Panc1 (cell line): ENCODE measurements at regions not wholly inside any gene's neighbourhood (a gene's known extent, or its start where the extent isn't known, plus 50 kb on each side); places are given as distances from the start of the nearest gene placed in this dataset.

Experiments used
- ATAC-seq: fragments of 200-7000 bp; cut with Tn5 transposase; 2 replicates; pipeline ENCODE4 v1.9.1; 2020; ENCODE audit warnings: mild to moderate bottlenecking, moderate library complexity
- BruUV-seq: library from RNA; stranded (reverse); fragments of 400-500 nt; replicated peaks from 2 replicates; lab custom pipeline; 2021; lab: Mats Ljungman, UMichigan
- CTCF ChIA-PET: fragments of 300-600 bp; sonication (Branson Sonifier 250); formaldehyde crosslinking; loops from one replicate; lab custom pipeline; 2022; ENCODE audit warnings: antibody characterized with exemption; lab: Charles Lee
- POLR2A ChIA-PET: fragments of 300-600 bp; sonication (Branson Sonifier 250); formaldehyde crosslinking; loops from one replicate; lab custom pipeline; 2022; ENCODE audit warnings: antibody characterized with exemption; lab: Charles Lee
- DNase-seq: peaks from one replicate; pipeline ENCODE4 v3.0.0-alpha.2; 2010; ENCODE audit warnings: low read depth, low spot score
- H3K27ac ChIP-seq: 2 replicates; pipeline ENCODE4 v1.5.1; 2011; ENCODE audit warnings: mild to moderate bottlenecking, low read length, inconsistent platforms
- H3K27me3 ChIP-seq: fragments of 200-500 bp; sonication (Bioruptor generic); 2 replicates; pipeline ENCODE4 v1.6.0; 2014; ENCODE audit warnings: low read length, inconsistent platforms; ENCODE audit not compliant: control insufficient read depth, insufficient read depth
- H3K36me3 ChIP-seq: fragments of 200-500 bp; sonication (Bioruptor generic); 2 replicates; pipeline ENCODE4 v1.5.1; 2014; ENCODE audit warnings: inconsistent platforms, mild to moderate bottlenecking, low read length, moderate library complexity; ENCODE audit not compliant: control insufficient read depth, insufficient read depth
- H3K4me1 ChIP-seq: 2 replicates; pipeline ENCODE4 v1.5.1; 2011; ENCODE audit warnings: inconsistent platforms, mild to moderate bottlenecking, low read length, moderate library complexity; ENCODE audit not compliant: control insufficient read depth, insufficient read depth
- H3K4me3 ChIP-seq, 2 experiments: 2 replicates each; pipeline ENCODE4 v1.5.1; 2011 to 2012; ENCODE audit warnings: low read depth in 2 of 2, low read length in 2 of 2, mild to moderate bottlenecking in 2 of 2, inconsistent platforms in 1 of 2, moderate library complexity in 1 of 2
- H3K9me3 ChIP-seq: fragments of 200-500 bp; sonication (Bioruptor generic); 2 replicates; pipeline ENCODE4 v1.5.1; 2014; ENCODE audit warnings: low read depth, mild to moderate bottlenecking, inconsistent platforms, low read length, moderate library complexity; ENCODE audit not compliant: control insufficient read depth, insufficient read depth
- POLR2AphosphoS5 ChIP-seq: IDR thresholded peaks from 2 replicates; pipeline ENCODE4 v1.6.1; 2012; ENCODE audit warnings: mild to moderate bottlenecking, low read depth, low read length, moderate library complexity
- REST ChIP-seq, 2 experiments: IDR thresholded peaks; 2 replicates each; pipeline ENCODE4 v1.6.1; 2011 to 2012; ENCODE audit warnings: low read depth in 2 of 2, control low read depth in 1 of 2, low read length in 1 of 2, mild to moderate bottlenecking in 1 of 2, moderate library complexity in 1 of 2; ENCODE audit not compliant: insufficient read depth in 1 of 2
- SIN3A ChIP-seq: IDR thresholded peaks from 2 replicates; pipeline ENCODE4 v1.6.1; 2012; ENCODE audit warnings: low read depth, mild to moderate bottlenecking, low read length, moderate library complexity, borderline replicate concordance; ENCODE audit not compliant: insufficient read depth
- TCF7L2 ChIP-seq: IDR thresholded peaks from 2 replicates; pipeline ENCODE4 v1.6.1; 2011; ENCODE audit warnings: mild to moderate bottlenecking, low read depth, low read length, inconsistent platforms
- in situ Hi-C: cut with HindIII; loops from 2 replicates; pipeline ENCODE4 v1.10.0; 2016; ENCODE audit warnings: low sequenced_read_pairs, low pct_unique_long_range_greater_than_20kb
- intact Hi-C: fragments of 100-400 bp; cut with micrococcal nuclease; formaldehyde crosslinking; loops from one replicate; pipeline ENCODE4 v1.10.0; 2022; ENCODE audit not compliant: unreplicated experiment
- TF ChIP-seq, protein P1 (sequence below): fragments of 450-650 bp; IDR thresholded peaks from 2 replicates; pipeline ENCODE4 v1.5.1; 2017; ENCODE audit warnings: mild to moderate bottlenecking

- no peak for DNase-seq
- H3K4me3 ChIP-seq: no peak overlapping the region
- no peaks in the 10 kb centered on the region for H3K9me3 ChIP-seq
- ATAC-seq: no peak
- H3K27me3 ChIP-seq: no peaks in the 10 kb centered on the region
- H3K27ac ChIP-seq: no peak overlapping the region
- peaks cover 19% of the 10 kb centered on the region for H3K4me1 ChIP-seq
- TF ChIP-seq TCF7L2 (no peak), REST (IDR thresholded peaks at IDR 0.05; ENCODE audit: insufficient read depth in 1 of 2, low read depth in 2 of 2, low read length in 1 of 2) (no peak), SIN3A (no peak), POLR2AphosphoS5 (no peak)
- TF ChIP-seq, protein P1, sequence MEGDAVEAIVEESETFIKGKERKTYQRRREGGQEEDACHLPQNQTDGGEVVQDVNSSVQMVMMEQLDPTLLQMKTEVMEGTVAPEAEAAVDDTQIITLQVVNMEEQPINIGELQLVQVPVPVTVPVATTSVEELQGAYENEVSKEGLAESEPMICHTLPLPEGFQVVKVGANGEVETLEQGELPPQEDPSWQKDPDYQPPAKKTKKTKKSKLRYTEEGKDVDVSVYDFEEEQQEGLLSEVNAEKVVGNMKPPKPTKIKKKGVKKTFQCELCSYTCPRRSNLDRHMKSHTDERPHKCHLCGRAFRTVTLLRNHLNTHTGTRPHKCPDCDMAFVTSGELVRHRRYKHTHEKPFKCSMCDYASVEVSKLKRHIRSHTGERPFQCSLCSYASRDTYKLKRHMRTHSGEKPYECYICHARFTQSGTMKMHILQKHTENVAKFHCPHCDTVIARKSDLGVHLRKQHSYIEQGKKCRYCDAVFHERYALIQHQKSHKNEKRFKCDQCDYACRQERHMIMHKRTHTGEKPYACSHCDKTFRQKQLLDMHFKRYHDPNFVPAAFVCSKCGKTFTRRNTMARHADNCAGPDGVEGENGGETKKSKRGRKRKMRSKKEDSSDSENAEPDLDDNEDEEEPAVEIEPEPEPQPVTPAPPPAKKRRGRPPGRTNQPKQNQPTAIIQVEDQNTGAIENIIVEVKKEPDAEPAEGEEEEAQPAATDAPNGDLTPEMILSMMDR: no peak
- in situ Hi-C loops: no loop called here
- no TSS peak for BruUV-seq
- intact Hi-C loops: no loop called here
- ChIA-PET CTCF (no interaction called here), POLR2A (no interaction called here)
- no peaks in the 10 kb centered on the region for H3K36me3 ChIP-seq
Measured at GRCh38 chr13:50156140-50156539, 140.9 kb downstream of the KCNRG start.

- H3K4me3 ChIP-seq: no peak overlapping the region
- H3K9me3 ChIP-seq: no peaks in the 10 kb centered on the region
- peaks cover 19% of the 10 kb centered on the region for H3K4me1 ChIP-seq
- no TSS peak for BruUV-seq
- H3K27ac ChIP-seq: no peak overlapping the region
- no peak for TF ChIP-seq POLR2AphosphoS5
- TF ChIP-seq REST (IDR thresholded peaks at IDR 0.05; ENCODE audit: insufficient read depth in 1 of 2, low read depth in 2 of 2, low read length in 1 of 2): no peak
- TF ChIP-seq, protein P1: no peak
- no peak for TF ChIP-seq SIN3A
- TF ChIP-seq TCF7L2: no peak
- ATAC-seq (no peak), DNase-seq (no peak)
- no peaks in the 10 kb centered on the region for H3K27me3 ChIP-seq
- intact Hi-C loops (no loop called here), in situ Hi-C loops (no loop called here)
- ChIA-PET CTCF (no interaction called here), POLR2A (no interaction called here)
- H3K36me3 ChIP-seq: no peaks in the 10 kb centered on the region
Measured at GRCh38 chr13:50156561-50157127, 141.4 kb downstream of the KCNRG start.
